GM23338 (cell line): ENCODE measurements at regions not wholly inside any gene's neighbourhood (a gene's known extent, or its start where the extent isn't known, plus 50 kb on each side); places are given as distances from the start of the nearest gene placed in this dataset.

ENCODE experiments used
- ATAC-seq: fragments of 200-7000 bp; cut with Tn5 transposase; 3 replicates; pipeline ENCODE4 v1.9.1; 2020
- DNase-seq: peaks from one replicate; pipeline ENCODE4 v3.0.0-alpha.2; 2015; ENCODE audit warnings: low spot score
- H2AFZ ChIP-seq: fragments of 200-600 bp; sonication (generic); 2 replicates; pipeline ENCODE4 v1.8.0; 2016; ENCODE audit warnings: antibody characterized with exemption, mild to moderate bottlenecking, moderate library complexity
- H3F3A ChIP-seq: fragments of 200-600 bp; sonication (generic); replicated peaks from 2 replicates; pipeline ENCODE4 v1.8.0; 2017; ENCODE audit warnings: antibody characterized with exemption, mixed run types, low read depth
- H3K27ac ChIP-seq: fragments of 200-600 bp; sonication (generic); 2 replicates; pipeline ENCODE4 v1.6.1; 2016; ENCODE audit warnings: low read depth
- H3K27me3 ChIP-seq: fragments of 200-600 bp; sonication (generic); 2 replicates; pipeline ENCODE4 v1.8.0; 2016; ENCODE audit warnings: mild to moderate bottlenecking, mixed run types, moderate library complexity; ENCODE audit not compliant: insufficient read depth
- H3K36me3 ChIP-seq: fragments of 200-600 bp; sonication (generic); 2 replicates; pipeline ENCODE4 v1.8.0; 2016; ENCODE audit warnings: mild to moderate bottlenecking; ENCODE audit not compliant: insufficient read depth
- H3K4me1 ChIP-seq: fragments of 200-600 bp; sonication (generic); 2 replicates; pipeline ENCODE4 v1.8.0; 2016; ENCODE audit warnings: mild to moderate bottlenecking, moderate library complexity; ENCODE audit not compliant: insufficient read depth
- H3K4me2 ChIP-seq: fragments of 200-600 bp; sonication (generic); 2 replicates; pipeline ENCODE4 v1.7.1; 2017; ENCODE audit warnings: mixed run types
- H3K4me3 ChIP-seq: fragments of 200-600 bp; sonication (generic); 2 replicates; pipeline ENCODE4 v1.6.1; 2016; ENCODE audit warnings: mixed run types
- H3K79me2 ChIP-seq: fragments of 200-600 bp; sonication (generic); replicated peaks from 2 replicates; pipeline ENCODE4 v1.8.0; 2017; ENCODE audit warnings: mild to moderate bottlenecking; ENCODE audit not compliant: insufficient read depth
- H3K9me2 ChIP-seq: fragments of 200-600 bp; sonication (generic); 2 replicates; pipeline ENCODE4 v1.8.0; 2017; ENCODE audit not compliant: insufficient read depth
- H4K20me1 ChIP-seq: fragments of 200-600 bp; sonication (generic); replicated peaks from 2 replicates; pipeline ENCODE4 v1.8.0; 2017; ENCODE audit warnings: mild to moderate bottlenecking; ENCODE audit not compliant: insufficient read depth
- H3K27ac Mint-ChIP-seq: 2 replicates; pipeline ENCODE4 v1.8.0; 2020; ENCODE audit warnings: inconsistent platforms, mild to moderate bottlenecking, moderate library complexity, mixed read lengths
- H3K27me3 Mint-ChIP-seq: 3 replicates; pipeline ENCODE4 v1.8.0; 2022; ENCODE audit warnings: low read depth, mild to moderate bottlenecking, moderate library complexity, mixed read lengths, inconsistent platforms; ENCODE audit not compliant: insufficient read depth, poor library complexity
- H3K36me3 Mint-ChIP-seq: 3 replicates; pipeline ENCODE4 v1.8.0; 2021; ENCODE audit warnings: low read depth, mild to moderate bottlenecking, inconsistent platforms, moderate library complexity, mixed read lengths
- H3K4me1 Mint-ChIP-seq: 3 replicates; pipeline ENCODE4 v1.8.0; 2020; ENCODE audit warnings: mild to moderate bottlenecking, inconsistent platforms, mixed read lengths
- H3K4me3 Mint-ChIP-seq: 3 replicates; pipeline ENCODE4 v1.8.0; 2021; ENCODE audit warnings: moderate library complexity, mild to moderate bottlenecking, inconsistent platforms, mixed read lengths
- H3K9me3 Mint-ChIP-seq: 3 replicates; pipeline ENCODE4 v1.8.0; 2020; ENCODE audit warnings: moderate library complexity, mild to moderate bottlenecking, inconsistent platforms, mixed read lengths
- CREB1 ChIP-seq: fragments of 250-450 bp; sonication (Bioruptor Pico); IDR thresholded peaks from 2 replicates; pipeline ENCODE4 v1.5.0; 2020; ENCODE audit warnings: low read depth, mild to moderate bottlenecking, moderate library complexity
- CTCF ChIP-seq, 2 experiments: fragments of 200-600 bp in 1 of 2; sonication (generic) in 1 of 2; conservative IDR thresholded peaks; 2 replicates each; pipeline versions ENCODE4 v1.5.1 to v1.6.1; 2016 to 2017; ENCODE audit warnings: antibody characterized with exemption in 2 of 2, low read depth in 2 of 2, mild to moderate bottlenecking in 2 of 2, moderate library complexity in 1 of 2
- ETS1 ChIP-seq: IDR thresholded peaks from 2 replicates; pipeline ENCODE4 v1.6.1; 2016; ENCODE audit warnings: antibody characterized with exemption
- EZH2 ChIP-seq: fragments of 200-600 bp; sonication (generic); IDR thresholded peaks from one replicate; pipeline ENCODE4 v1.8.0; 2017; ENCODE audit warnings: antibody characterized with exemption, mild to moderate bottlenecking, low read depth; ENCODE audit not compliant: unreplicated experiment
- EZH2phosphoT487 ChIP-seq: fragments of 200-600 bp; sonication (generic); IDR thresholded peaks from one replicate; pipeline ENCODE4 v1.8.1; 2018; ENCODE audit warnings: antibody characterized with exemption; ENCODE audit not compliant: unreplicated experiment
- JUNB ChIP-seq: IDR thresholded peaks from one replicate; pipeline ENCODE4 v1.6.1; 2016; ENCODE audit warnings: antibody characterized with exemption; ENCODE audit not compliant: unreplicated experiment
- NANOG ChIP-seq: IDR thresholded peaks from 2 replicates; pipeline ENCODE4 v1.6.1; 2016; ENCODE audit warnings: antibody characterized with exemption, borderline replicate concordance
- POLR2AphosphoS5 ChIP-seq: IDR thresholded peaks from 2 replicates; pipeline ENCODE4 v1.6.1; 2016; ENCODE audit warnings: antibody characterized with exemption, low read depth
- REST ChIP-seq: IDR thresholded peaks from one replicate; pipeline ENCODE4 v1.6.1; 2018; ENCODE audit warnings: antibody characterized with exemption; ENCODE audit not compliant: unreplicated experiment
- STAT1 ChIP-seq: IDR thresholded peaks from one replicate; pipeline ENCODE4 v1.6.1; 2016; ENCODE audit warnings: antibody characterized with exemption; ENCODE audit not compliant: unreplicated experiment
- ZNF114 ChIP-seq: fragments of 250-450 bp; sonication (Bioruptor Pico); IDR thresholded peaks from 2 replicates; pipeline ENCODE4 v1.5.0; 2020; ENCODE audit warnings: mild to moderate bottlenecking, moderate library complexity
- ZNF331 ChIP-seq: fragments of 250-450 bp; sonication (Bioruptor Pico); IDR thresholded peaks from 2 replicates; pipeline ENCODE4 v1.5.0; 2020; ENCODE audit warnings: low read depth, mild to moderate bottlenecking, moderate library complexity
- ZNF462 ChIP-seq: fragments of 250-450 bp; sonication (Bioruptor Pico); IDR thresholded peaks from 2 replicates; pipeline ENCODE4 v1.5.0; 2020; ENCODE audit warnings: mild to moderate bottlenecking, moderate library complexity

- no peak for TF ChIP-seq EZH2phosphoT487
- TF ChIP-seq JUNB, result no peak
- no peak for TF ChIP-seq ZNF462 (CRISPR knock-in tag)
- TF ChIP-seq ZNF114 (CRISPR knock-in tag), result no peak
- TF ChIP-seq ETS1, result no peak
- TF ChIP-seq EZH2, result no peak
- TF ChIP-seq ZNF331 (CRISPR knock-in tag), result no peak
- TF ChIP-seq CTCF (conservative IDR thresholded peaks at IDR 0.05; ENCODE audit: low read depth in 2 of 2), result no peak
- TF ChIP-seq CREB1 (CRISPR knock-in tag), result no peak
- TF ChIP-seq REST, result no peak
- no peak for TF ChIP-seq STAT1
- TF ChIP-seq NANOG, result no peak
- no peak for TF ChIP-seq POLR2AphosphoS5
- Histone ChIP-seq H3K4me3 (no peak overlapping the region), H3K79me2 (no peaks in the 10 kb centered on the region), H3F3A (no peaks in the 10 kb centered on the region), H4K20me1 (no peaks in the 10 kb centered on the region), H2AFZ (no peak overlapping the region; the same call in 1 of the 2 replicates), H3K4me1 (no peaks in the 10 kb centered on the region), H3K27me3 (no peaks in the 10 kb centered on the region), H3K27ac (no peak overlapping the region), H3K9me2 (peaks cover 10% of the 10 kb centered on the region; the same call in 1 of the 2 replicates), H3K36me3 (no peaks in the 10 kb centered on the region), H3K4me2 (no peak overlapping the region)
- peaks cover 20% of the 10 kb centered on the region for H3K9me3 Mint-ChIP-seq
- no peak overlapping the region for H3K27ac Mint-ChIP-seq
- ATAC-seq (no peak), DNase-seq (no peak)
- no peak overlapping the region for H3K4me3 Mint-ChIP-seq
- no peaks in the 10 kb centered on the region for H3K4me1 Mint-ChIP-seq
- H3K36me3 Mint-ChIP-seq, result peaks cover 12% of the 10 kb centered on the region
- no peaks in the 10 kb centered on the region for H3K27me3 Mint-ChIP-seq
Observed at GRCh38 chr6:163843218-163843617, 428.7 kb downstream of the QKI start.
